AG04449 (cell line): ENCODE measurements at regions not wholly inside any gene's neighbourhood (a gene's known extent, or its start where the extent isn't known, plus 50 kb on each side); places are given as distances from the start of the nearest gene placed in this dataset.
"Not testable (repeated sequence)": the region's sequence is repeated elsewhere in the genome, so short reads cannot be mapped to it uniquely, and the experiment has no call there.

Experiments
- CTCF ChIA-PET: fragments of 350-600 bp; formaldehyde crosslinking; extraction: SDS; loops from one replicate; lab custom pipeline; 2021; ENCODE audit warnings: antibody characterized with exemption; lab: Yijun Ruan, JAX
- POLR2A ChIA-PET: fragments of 400-600, 350-600 bp; formaldehyde crosslinking; extraction: SDS; loops from one replicate; lab custom pipeline; 2020; ENCODE audit warnings: antibody characterized with exemption, inconsistent platforms; lab: Yijun Ruan, JAX
- DNase-seq: peaks from one replicate; pipeline ENCODE4 v3.0.0-alpha.2; 2010; ENCODE audit warnings: low read depth, low spot score
- H3K4me3 ChIP-seq: 2 replicates; pipeline ENCODE4 v1.5.1; 2011; ENCODE audit warnings: low read depth, mild to moderate bottlenecking, control low read depth, low read length
- CTCF ChIP-seq: IDR thresholded peaks from one replicate; pipeline ENCODE4 v1.5.1; 2011; ENCODE audit warnings: mild to moderate bottlenecking, moderate library complexity, low read length, control low read depth, inconsistent platforms; ENCODE audit not compliant: insufficient read depth; ENCODE audit errors: missing control alignments

- H3K4me3 ChIP-seq: no peak overlapping the region
- CTCF ChIA-PET: no interaction called here
- POLR2A ChIA-PET: no interaction called here
- no peak for DNase-seq
- no peak for TF ChIP-seq CTCF
These were observed 166.2 kb downstream of the TRIM43 start for GRCh38 chr2:95757988-95758387.

GRCh38 chr2:95759481-95760246 lies 167.9 kb downstream of the TRIM43 start:
- no peak for TF ChIP-seq CTCF
- ChIA-PET POLR2A (no interaction called here), CTCF (interaction anchor here (0.7 kb wide), 1 partner anchor 100 kb away, joined by 4 read pairs; no protein-coding TSS in a partner anchor)
- no peak for DNase-seq
- H3K4me3 ChIP-seq: no peak overlapping the region

GRCh38 chr2:95760806-95761525 lies 169.2 kb downstream of the TRIM43 start:
- CTCF ChIA-PET: no interaction called here
- H3K4me3 ChIP-seq: no peak overlapping the region
- POLR2A ChIA-PET: no interaction called here
- peak; percentile 37 for DNase-seq
- TF ChIP-seq CTCF: no peak

GRCh38 chr2:95761556-95761955 lies 169.8 kb downstream of the TRIM43 start:
- no peak for DNase-seq
- ChIA-PET POLR2A (no interaction called here), CTCF (no interaction called here)
- no peak for TF ChIP-seq CTCF
- no peak overlapping the region for H3K4me3 ChIP-seq

GRCh38 chr2:95762023-95763021 lies 170.5 kb downstream of the TRIM43 start:
- H3K4me3 ChIP-seq, CTCF ChIA-PET, POLR2A ChIA-PET, DNase-seq: not testable (repeated sequence)

- CTCF ChIA-PET, DNase-seq, H3K4me3 ChIP-seq, POLR2A ChIA-PET: not testable (repeated sequence)
These were observed 171.3 kb downstream of the TRIM43 start for GRCh38 chr2:95763074-95763473.

GRCh38 chr2:95764966-95765365 lies 173.2 kb downstream of the TRIM43 start:
- POLR2A ChIA-PET, DNase-seq, H3K4me3 ChIP-seq, CTCF ChIA-PET: not testable (repeated sequence)

- CTCF ChIA-PET, POLR2A ChIA-PET, H3K4me3 ChIP-seq, DNase-seq: not testable (repeated sequence)
These were observed 174.4 kb downstream of the TRIM43 start for GRCh38 chr2:95765925-95766910.

GRCh38 chr2:95767531-95767930 lies 175.7 kb downstream of the TRIM43 start:
- H3K4me3 ChIP-seq, POLR2A ChIA-PET, CTCF ChIA-PET, DNase-seq: not testable (repeated sequence)

GRCh38 chr2:95767950-95768349 lies 176.1 kb downstream of the TRIM43 start:
- POLR2A ChIA-PET, H3K4me3 ChIP-seq, CTCF ChIA-PET, DNase-seq: not testable (repeated sequence)
